Muscle of arm (tissue), 1 donor: ENCODE measurements at regions not wholly inside any gene's neighbourhood (a gene's known extent, or its start where the extent isn't known, plus 50 kb on each side); places are given as distances from the start of the nearest gene placed in this dataset.
"Not testable (repeated sequence)": the region's sequence is repeated elsewhere in the genome, so short reads cannot be mapped to it uniquely, and the experiment has no call there.

Experiments
- DNase-seq: peaks from one replicate; pipeline ENCODE4 v3.0.0-alpha.2; 2013

- DNase-seq: no peak
These were observed 455.1 kb upstream of the CTSO start for GRCh38 chr4:156408749-156409148.

- no peak for DNase-seq
These were observed 447.7 kb upstream of the CTSO start for GRCh38 chr4:156401371-156401770.

- no peak for DNase-seq
These were observed 442.9 kb upstream of the CTSO start for GRCh38 chr4:156396534-156396933.

DNA sequence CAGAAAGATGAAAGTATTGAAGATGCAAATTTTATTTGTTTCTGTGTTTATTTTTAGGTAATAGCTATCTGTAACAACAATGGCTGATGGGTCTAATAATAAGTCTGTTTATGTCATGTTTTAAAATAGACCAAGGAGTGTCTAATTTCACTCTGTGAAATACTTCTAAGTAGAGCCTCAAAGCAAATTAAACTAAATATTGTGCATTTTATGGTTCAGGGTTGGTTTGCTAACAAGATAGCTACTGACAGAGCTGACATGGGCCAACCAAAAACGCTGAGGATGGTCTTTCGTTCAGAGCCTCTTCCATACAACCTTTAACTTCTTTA is 437.6 kb upstream of the CTSO start:
- no peak for DNase-seq

DNA sequence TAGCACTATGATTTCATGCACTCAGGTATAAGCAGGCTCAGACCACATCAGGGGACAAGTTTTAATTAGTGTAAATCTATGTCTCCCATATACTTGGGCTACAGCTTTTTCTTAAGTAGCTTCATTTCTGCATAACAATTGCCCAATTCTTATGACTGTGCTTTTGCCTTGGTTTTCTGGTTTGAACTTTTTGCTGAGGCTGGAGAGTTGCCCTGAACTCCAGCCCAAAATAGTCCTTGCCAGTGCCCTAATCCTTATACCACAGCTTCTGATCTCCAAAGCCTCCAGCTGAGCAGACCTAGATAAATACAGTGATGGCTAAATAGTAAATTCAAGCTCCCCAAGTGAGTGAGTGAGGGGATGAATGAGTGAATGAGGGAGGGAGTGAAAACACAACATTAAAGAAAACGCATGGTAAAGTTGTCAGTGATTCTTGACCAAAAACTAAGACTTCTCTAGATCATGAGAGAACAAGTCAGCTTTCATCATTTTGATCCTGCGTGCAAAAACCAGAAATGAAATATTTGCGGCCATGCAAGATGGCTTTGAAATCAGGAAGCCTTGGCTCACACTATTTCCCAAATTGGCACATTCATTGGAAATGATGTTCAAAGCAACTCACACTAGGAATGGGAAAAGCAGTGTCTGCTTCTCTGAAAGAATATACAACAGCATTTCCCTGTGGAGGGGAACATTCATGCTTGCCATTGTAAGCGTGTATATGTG is 437.1 kb upstream of the CTSO start:
- DNase-seq: peak; percentile 26

- DNase-seq: no peak
These were observed 435.2 kb upstream of the CTSO start for GRCh38 chr4:156388826-156389225.

GRCh38 chr4:156378033-156378665 is 424.5 kb upstream of the CTSO start:
- DNase-seq: no peak

DNA sequence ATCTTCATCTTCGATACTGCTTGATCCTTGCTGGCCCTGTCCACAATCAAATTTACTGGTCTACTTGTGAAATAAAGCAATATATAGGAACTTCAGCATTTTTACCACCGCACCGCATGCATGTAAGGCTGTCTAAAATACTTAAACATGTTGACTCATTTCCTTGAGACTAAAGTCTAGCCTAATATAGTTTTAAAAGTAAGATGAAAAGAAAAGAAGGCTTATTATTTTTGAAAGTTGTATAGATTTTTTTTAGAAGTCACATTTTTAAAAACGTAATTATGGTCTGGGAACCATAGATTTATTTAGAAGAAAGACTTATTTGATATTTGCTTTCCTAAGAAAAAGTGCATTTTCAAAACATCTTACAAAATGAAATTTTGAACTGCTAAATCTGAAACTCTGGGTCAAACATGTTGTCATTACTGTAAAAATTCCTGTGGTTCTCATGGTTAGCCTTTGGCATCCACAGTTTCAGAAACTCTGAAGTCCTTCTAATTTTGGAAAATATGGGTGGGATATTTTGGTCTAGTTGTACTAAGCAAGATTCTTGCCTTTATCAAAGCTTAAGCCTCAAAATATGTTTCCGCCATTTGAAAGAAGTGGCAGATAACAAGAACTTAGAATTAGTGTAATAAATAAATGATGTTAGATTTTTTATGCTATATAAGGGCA is 423.5 kb upstream of the CTSO start:
- no peak for DNase-seq

GRCh38 chr4:156374894-156375293 is 421.2 kb upstream of the CTSO start:
- no peak for DNase-seq

- no peak for DNase-seq
These were observed 420.4 kb upstream of the CTSO start for GRCh38 chr4:156374069-156374468.

DNA sequence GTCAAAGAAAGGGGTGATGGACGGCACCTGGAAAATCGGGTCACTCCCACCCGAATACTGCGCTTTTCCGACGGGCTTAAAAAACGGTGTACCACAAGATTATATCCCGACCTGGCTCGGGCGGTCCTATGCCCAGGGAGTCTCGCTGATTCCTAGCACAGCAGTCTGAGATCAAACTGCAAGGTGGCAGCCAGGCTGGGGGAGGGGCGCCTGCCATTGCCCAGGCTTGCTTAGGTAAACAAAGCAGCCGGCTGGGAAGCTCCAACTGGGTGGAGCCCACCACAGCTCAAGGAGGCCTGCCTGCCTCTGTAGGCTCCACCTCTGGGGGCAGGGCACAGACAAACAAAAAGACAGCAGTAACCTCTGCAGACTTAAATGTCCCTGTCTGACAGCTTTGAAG is 413.8 kb upstream of the CTSO start:
- not testable (repeated sequence) for DNase-seq

DNA sequence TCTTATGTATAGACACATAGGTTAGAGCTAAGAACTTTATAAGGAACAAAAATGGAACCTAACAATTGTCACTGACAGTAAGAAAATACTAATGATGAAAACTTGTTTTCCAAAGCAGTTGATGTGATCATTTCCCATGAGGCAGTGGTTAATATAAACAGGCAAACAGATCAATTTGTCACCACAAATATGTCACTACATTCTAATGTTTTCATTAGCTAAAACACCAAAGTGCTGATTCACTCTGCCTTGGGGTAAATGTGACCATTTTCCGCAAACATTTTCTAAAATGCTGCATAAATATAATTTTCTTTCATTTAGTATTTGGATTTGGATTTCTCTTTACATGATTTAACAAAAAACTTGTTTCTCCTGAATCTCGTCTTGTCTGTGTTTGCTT is 408.9 kb upstream of the CTSO start:
- DNase-seq: no peak

- no peak for DNase-seq
These were observed 393.9 kb upstream of the CTSO start for GRCh38 chr4:156347412-156348075.

DNA sequence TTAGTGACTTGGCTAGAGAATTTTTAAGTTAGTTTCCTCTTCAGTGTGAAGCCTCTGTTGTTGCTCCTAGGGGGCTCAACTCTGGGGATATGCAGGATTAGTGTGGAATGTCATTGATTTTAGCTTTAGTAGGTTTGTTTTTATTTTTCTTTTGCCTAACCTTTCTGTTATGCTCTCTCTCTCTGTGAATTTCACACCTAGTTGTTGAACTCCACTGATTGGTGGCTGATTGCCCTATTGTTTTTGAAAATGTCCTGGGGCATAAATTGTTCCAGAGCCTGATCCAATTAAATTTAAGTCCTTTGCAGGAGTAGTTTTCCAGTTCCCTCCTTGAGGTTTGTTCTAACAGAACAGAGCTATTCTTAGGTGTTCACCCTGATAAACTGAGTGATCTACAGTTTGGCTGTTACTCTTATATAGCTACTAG is 393.3 kb upstream of the CTSO start:
- no peak for DNase-seq

DNA sequence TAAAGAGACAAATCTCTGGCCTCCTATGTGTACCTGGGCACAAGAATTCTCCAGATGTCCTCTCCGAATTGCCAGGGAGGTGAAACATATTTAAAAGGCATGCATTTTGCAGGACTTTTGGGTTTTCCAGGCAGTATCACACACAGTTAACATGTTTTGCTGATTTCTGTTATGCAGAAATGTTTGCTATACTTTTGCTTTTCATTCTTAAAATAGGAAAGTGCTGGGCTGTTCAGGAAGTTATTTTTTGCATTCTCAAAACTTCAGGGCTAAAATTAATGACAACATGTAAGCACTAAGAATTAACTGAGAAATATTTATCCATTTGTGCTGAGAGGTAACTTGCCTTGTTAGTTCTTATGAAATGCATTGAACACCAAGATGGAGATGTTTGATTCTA is 390.7 kb upstream of the CTSO start:
- no peak for DNase-seq

DNA sequence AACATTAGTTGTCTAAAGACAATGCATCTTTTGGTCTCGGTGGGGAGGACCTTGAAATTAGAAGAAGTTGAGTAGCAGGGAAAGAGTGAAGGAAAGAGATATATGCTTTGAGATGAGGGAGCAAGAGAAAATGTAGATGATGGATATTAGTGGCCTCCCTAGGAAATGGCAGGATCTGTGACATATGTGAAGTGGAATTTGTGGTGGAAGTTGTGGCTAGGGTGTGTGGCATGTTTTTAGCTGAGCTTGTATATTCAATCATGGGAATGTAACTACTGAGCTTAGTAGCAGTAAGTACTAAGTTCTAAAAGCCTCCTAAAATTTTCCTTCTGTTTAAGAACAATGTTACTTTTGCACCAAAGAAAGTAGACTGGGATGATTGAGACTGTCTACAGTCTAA is 382.8 kb upstream of the CTSO start:
- DNase-seq: no peak

- no peak for DNase-seq
These were observed 382.1 kb upstream of the CTSO start for GRCh38 chr4:156335721-156336120.

GRCh38 chr4:156330436-156331031 is 376.9 kb upstream of the CTSO start:
- DNase-seq: no peak

- no peak for DNase-seq
These were observed 376.1 kb upstream of the CTSO start for GRCh38 chr4:156329779-156330178.

GRCh38 chr4:156328882-156329281 is 375.2 kb upstream of the CTSO start:
- DNase-seq: no peak

GRCh38 chr4:156326246-156326645 is 372.6 kb upstream of the CTSO start:
- DNase-seq: no peak

DNA sequence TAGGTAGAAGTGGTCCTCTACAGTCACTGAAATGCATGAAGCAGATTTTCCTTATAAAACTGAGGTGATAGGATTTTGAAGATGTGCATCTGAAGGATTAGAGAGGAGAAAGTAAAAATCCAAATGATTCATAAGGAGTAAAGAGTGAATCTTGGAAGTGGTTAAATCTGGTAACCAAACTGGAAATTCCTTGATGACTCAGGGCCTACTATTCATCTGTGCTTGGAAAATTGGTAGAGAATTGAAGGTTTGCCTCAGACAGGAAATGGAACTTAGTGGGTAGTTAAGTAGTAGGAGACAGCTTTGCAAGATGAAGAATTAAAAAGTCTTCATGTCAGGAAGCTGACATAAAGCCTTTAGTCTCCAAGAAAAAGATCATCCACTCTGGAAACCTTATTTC is 368.9 kb upstream of the CTSO start:
- no peak for DNase-seq
